ENCODE measurements at regions not wholly inside any gene's neighbourhood (a gene's known extent, or its start where the extent isn't known, plus 50 kb on each side); places are given as distances from the start of the nearest gene placed in this dataset.

DNA sequence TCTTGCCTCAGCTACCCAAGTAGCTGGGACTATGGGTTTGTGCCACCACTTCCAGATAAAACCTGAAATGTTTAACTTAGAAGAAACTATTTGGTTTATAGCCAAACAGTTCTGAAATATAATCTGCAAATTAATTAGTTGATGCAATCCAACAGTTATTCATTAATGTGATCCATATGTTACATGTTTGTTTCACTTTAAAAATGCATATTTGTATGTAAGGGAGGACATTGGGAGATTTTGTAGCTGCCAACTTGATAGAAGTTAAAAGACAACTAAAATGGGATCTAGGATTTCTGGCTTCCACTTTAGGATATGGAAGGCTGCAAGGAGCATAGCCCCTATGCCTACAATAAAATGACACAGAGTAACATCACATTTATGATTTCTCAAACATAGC lies 532.5 kb upstream of the SLC10A2 start:
- TF ChIP-seq, protein P1, sequence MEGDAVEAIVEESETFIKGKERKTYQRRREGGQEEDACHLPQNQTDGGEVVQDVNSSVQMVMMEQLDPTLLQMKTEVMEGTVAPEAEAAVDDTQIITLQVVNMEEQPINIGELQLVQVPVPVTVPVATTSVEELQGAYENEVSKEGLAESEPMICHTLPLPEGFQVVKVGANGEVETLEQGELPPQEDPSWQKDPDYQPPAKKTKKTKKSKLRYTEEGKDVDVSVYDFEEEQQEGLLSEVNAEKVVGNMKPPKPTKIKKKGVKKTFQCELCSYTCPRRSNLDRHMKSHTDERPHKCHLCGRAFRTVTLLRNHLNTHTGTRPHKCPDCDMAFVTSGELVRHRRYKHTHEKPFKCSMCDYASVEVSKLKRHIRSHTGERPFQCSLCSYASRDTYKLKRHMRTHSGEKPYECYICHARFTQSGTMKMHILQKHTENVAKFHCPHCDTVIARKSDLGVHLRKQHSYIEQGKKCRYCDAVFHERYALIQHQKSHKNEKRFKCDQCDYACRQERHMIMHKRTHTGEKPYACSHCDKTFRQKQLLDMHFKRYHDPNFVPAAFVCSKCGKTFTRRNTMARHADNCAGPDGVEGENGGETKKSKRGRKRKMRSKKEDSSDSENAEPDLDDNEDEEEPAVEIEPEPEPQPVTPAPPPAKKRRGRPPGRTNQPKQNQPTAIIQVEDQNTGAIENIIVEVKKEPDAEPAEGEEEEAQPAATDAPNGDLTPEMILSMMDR (IDR thresholded peaks at IDR 0.05; ENCODE audit: low read depth, low read length): no peak
- no peak for DNase-seq (ENCODE audit: low read depth in 2 of 2)
- no peak overlapping the region for H3K4me3 ChIP-seq (replicated peaks in 1 of 2; ENCODE audit: low read depth in 2 of 2, low read length in 2 of 2)

DNA sequence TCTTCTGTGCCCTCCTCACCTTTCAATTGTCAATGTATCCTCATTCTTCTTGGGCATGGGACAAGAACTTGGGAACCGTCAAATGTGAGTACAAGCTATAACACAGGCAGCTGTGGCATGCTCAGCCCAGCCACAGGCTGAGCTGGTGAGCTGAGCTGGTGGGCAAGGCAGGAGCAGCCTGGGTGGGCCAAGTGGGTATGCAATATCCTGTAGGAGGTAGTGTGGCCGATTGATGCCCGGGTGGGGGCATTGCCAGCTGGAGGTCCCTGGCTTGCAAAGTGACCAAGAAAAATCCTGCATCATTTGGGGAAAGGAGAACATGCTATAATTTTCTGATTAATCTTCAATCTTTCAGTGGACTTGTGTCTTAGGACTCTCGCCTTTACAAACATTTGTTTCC lies 507.2 kb upstream of the SLC10A2 start:
- H3K4me3 ChIP-seq (replicated peaks in 1 of 2; ENCODE audit: low read depth in 2 of 2, low read length in 2 of 2): no peak overlapping the region
- TF ChIP-seq, protein P1 (IDR thresholded peaks at IDR 0.05; ENCODE audit: low read depth, low read length): no peak
- DNase-seq (ENCODE audit: low read depth in 2 of 2): no peak

DNA sequence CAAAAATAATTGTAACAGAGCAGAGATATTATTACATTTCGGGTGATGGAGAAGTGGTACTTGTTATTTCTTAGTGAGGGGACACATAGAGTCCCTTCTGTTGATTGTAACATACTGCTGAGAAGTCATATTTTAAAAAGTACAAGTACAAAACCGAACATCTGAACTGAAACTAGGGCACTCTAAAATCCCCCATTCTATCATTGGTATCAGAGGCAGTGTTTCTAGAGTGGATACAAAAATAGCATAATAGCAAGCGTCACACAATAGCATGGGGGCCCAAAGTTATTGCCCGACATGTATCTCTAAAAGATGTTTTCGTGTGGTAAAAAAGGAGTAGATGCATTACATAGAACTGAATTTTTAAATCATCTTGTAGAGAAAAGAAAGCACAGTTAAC lies 502.1 kb upstream of the SLC10A2 start:
- no peak overlapping the region for H3K4me3 ChIP-seq (replicated peaks in 1 of 2; ENCODE audit: low read depth in 2 of 2, low read length in 2 of 2)
- TF ChIP-seq, protein P1 (IDR thresholded peaks at IDR 0.05; ENCODE audit: low read depth, low read length): no peak
- DNase-seq (ENCODE audit: low read depth in 2 of 2): no peak

DNA sequence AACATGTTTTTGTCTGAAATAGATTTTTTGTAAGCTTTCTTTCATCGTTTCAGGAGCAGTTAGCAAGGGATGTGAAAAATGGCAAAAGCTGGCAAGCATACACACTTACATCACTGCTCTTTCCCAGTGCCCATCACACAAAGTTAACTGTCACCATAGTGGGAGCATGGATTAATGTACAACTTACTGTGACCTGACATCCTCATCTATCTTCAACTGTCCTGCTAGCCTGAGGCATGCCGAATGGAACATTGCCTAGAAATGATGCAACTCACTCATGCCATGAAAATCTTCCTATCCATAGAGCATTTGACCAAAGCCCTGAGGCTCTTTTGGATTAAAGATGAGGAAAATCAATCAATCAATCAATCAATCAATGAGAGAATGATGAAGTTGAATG lies 491.7 kb upstream of the SLC10A2 start:
- no peak overlapping the region for H3K4me3 ChIP-seq (replicated peaks in 1 of 2; ENCODE audit: low read depth in 2 of 2, low read length in 2 of 2)
- TF ChIP-seq, protein P1 (IDR thresholded peaks at IDR 0.05; ENCODE audit: low read depth, low read length): no peak
- DNase-seq (ENCODE audit: low read depth in 2 of 2): no peak

DNA sequence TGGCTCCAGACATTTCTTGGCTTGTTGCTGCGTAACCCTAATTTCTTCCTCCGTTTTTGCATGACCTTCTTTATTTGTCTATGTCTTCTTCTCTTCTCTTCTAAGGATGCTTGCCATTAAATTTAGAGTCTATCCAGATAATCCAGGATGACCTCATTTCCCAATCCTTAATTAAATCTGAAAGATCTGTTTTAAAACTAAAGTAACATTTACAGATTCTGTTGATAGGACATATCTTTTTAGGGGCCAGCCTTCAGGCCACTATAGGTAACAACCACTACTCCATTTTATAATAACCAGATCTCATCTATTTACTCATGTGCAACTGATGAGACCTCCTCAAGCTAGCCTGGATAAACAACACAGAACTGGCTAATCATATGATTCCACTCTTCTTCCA lies 490.5 kb upstream of the SLC10A2 start:
- TF ChIP-seq, protein P1 (IDR thresholded peaks at IDR 0.05; ENCODE audit: low read depth, low read length): no peak
- no peak overlapping the region for H3K4me3 ChIP-seq (replicated peaks in 1 of 2; ENCODE audit: low read depth in 2 of 2, low read length in 2 of 2)
- no peak for DNase-seq (ENCODE audit: low read depth in 2 of 2)

DNA sequence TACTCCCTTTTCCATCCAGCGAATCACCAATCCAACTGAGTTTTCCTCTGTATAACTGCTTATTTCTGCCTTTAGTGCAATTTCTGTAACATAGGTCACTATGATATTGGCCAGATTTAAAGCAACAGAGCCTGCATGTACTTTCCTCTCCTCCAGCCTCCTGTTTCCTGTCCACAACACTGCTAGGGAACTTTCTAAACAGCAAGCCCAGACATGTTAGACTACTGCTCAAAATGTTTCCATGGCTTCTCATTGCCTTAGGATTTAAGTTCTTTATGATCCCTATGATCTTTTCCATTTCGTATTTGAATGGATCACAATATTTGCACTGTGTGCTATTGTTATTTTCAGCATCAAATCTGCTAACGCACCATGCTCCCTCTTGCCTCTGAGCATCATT lies 481.7 kb upstream of the SLC10A2 start:
- no peak for DNase-seq (ENCODE audit: low read depth in 2 of 2)
- H3K4me3 ChIP-seq (replicated peaks in 1 of 2; ENCODE audit: low read depth in 2 of 2, low read length in 2 of 2): no peak overlapping the region
- TF ChIP-seq, protein P1 (IDR thresholded peaks at IDR 0.05; ENCODE audit: low read depth, low read length): no peak

DNA sequence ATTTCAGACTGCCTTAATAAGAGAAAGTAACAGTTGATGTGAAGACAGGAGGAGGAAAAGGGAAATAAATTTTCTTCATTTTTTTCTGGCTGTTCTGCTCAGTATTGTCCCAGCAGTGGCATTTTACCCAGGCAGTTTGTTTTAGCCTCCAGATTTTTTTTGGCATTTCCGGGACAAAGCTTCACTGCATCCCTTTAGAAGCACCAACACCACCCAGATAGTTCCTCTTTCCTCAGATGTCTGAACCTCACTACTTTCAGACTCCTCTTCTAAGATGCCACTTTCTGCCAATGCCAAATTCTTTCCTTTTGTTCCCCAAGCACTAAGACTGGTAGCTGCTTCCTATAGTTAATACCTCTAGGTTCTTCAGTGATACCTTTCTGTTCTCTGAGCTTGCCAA lies 480.1 kb upstream of the SLC10A2 start:
- TF ChIP-seq, protein P1 (IDR thresholded peaks at IDR 0.05; ENCODE audit: low read depth, low read length): no peak
- H3K4me3 ChIP-seq (replicated peaks in 1 of 2; ENCODE audit: low read depth in 2 of 2, low read length in 2 of 2): no peak overlapping the region
- no peak for DNase-seq (ENCODE audit: low read depth in 2 of 2)
